ENCODE measurements at regions not wholly inside any gene's neighbourhood (a gene's known extent, or its start where the extent isn't known, plus 50 kb on each side); places are given as distances from the start of the nearest gene placed in this dataset.

GRCh38 chrX:132271311-132271778 is 52.1 kb upstream of the RAP2C start:
- peak in 1 of 2 donors; percentile 61 for DNase-seq (ENCODE audit: low spot score in 2 of 2)
- intact Hi-C loops (cut with DNase I; ENCODE audit: low total_unique reads): no loop called here
- TF ChIP-seq POLR2A (IDR thresholded peaks at IDR 0.05): no peak
- no peak for TF ChIP-seq CTCF (IDR thresholded peaks at IDR 0.05)
- no peak overlapping the region for H3K4me3 ChIP-seq (ENCODE audit: low read depth, poor library complexity, severe bottlenecking)
- 15 to 23% methylated on average over 3 of the region's 3 CpGs for WGBS, 2 donors

- 15 to 29% methylated on average over 3 of the region's 3 CpGs for WGBS, 2 donors
- DNase-seq (ENCODE audit: low spot score in 2 of 2): peak; percentile 87 to 88
- TF ChIP-seq CTCF (IDR thresholded peaks at IDR 0.05) (no peak), POLR2A (IDR thresholded peaks at IDR 0.05) (no peak)
- H3K4me3 ChIP-seq (ENCODE audit: low read depth, poor library complexity, severe bottlenecking): no peak overlapping the region
- intact Hi-C loops (cut with DNase I; ENCODE audit: low total_unique reads): no loop called here
These were observed 51.5 kb upstream of the RAP2C start for GRCh38 chrX:132270699-132271098.

- no peak for TF ChIP-seq CTCF (IDR thresholded peaks at IDR 0.05)
- no peak for TF ChIP-seq POLR2A (IDR thresholded peaks at IDR 0.05)
- intact Hi-C loops (cut with DNase I; ENCODE audit: low total_unique reads): no loop called here
- H3K4me3 ChIP-seq (ENCODE audit: low read depth, poor library complexity, severe bottlenecking): no peak overlapping the region
- DNase-seq (ENCODE audit: low spot score in 2 of 2): no peak
- 51 to 67% methylated on average over 2 of the region's 2 CpGs for whole genome bisulfite sequencing, 2 donors
These were observed 50.8 kb upstream of the RAP2C start for GRCh38 chrX:132270021-132270420.
